Thyroid gland (tissue), 4 donors: ENCODE measurements at regions not wholly inside any gene's neighbourhood (a gene's known extent, or its start where the extent isn't known, plus 50 kb on each side); places are given as distances from the start of the nearest gene placed in this dataset.
"Not testable (repeated sequence)": the region's sequence is repeated elsewhere in the genome, so short reads cannot be mapped to it uniquely, and the experiment has no call there.

Source experiments
- POLR2A ChIP-seq, 2 donors: fragments of 450-650 bp; IDR thresholded peaks; one replicate each; pipeline ENCODE4 v1.6.1; 2017; ENCODE audit warnings: antibody characterized with exemption in 2 of 2, mild to moderate bottlenecking in 2 of 2, moderate library complexity in 1 of 2
- TF ChIP-seq, protein P1 (sequence below), 6 experiments: fragments of 200-600 bp in 3 of 6; fragments of 450-650 bp in 3 of 6; sonication (generic) in 3 of 6; IDR thresholded peaks; one replicate each; pipeline ENCODE4 v1.5.1; 2016 to 2019; ENCODE audit warnings: antibody characterized with exemption in 6 of 6, mild to moderate bottlenecking in 2 of 6, inconsistent platforms in 1 of 6, moderate library complexity in 1 of 6

GRCh38 chr7:131634197-131634596, 77.8 kb upstream of the PODXL start:
- TF ChIP-seq, protein P1, sequence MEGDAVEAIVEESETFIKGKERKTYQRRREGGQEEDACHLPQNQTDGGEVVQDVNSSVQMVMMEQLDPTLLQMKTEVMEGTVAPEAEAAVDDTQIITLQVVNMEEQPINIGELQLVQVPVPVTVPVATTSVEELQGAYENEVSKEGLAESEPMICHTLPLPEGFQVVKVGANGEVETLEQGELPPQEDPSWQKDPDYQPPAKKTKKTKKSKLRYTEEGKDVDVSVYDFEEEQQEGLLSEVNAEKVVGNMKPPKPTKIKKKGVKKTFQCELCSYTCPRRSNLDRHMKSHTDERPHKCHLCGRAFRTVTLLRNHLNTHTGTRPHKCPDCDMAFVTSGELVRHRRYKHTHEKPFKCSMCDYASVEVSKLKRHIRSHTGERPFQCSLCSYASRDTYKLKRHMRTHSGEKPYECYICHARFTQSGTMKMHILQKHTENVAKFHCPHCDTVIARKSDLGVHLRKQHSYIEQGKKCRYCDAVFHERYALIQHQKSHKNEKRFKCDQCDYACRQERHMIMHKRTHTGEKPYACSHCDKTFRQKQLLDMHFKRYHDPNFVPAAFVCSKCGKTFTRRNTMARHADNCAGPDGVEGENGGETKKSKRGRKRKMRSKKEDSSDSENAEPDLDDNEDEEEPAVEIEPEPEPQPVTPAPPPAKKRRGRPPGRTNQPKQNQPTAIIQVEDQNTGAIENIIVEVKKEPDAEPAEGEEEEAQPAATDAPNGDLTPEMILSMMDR (IDR thresholded peaks at IDR 0.05) = not testable (repeated sequence)
- TF ChIP-seq POLR2A (IDR thresholded peaks at IDR 0.05) = not testable (repeated sequence)
